GM19468 (cell line): ENCODE measurements at regions not wholly inside any gene's neighbourhood (a gene's known extent, or its start where the extent isn't known, plus 50 kb on each side); places are given as distances from the start of the nearest gene placed in this dataset.

Source experiments
- ATAC-seq: cut with Tn5 transposase; IDR thresholded peaks from one replicate; pipeline ENCODE4 v1.9.1; 2021; ENCODE audit warnings: mild to moderate bottlenecking, moderate library complexity, moderate number of reproducible peaks; ENCODE audit not compliant: unreplicated experiment; ENCODE audit errors: extremely low read depth

DNA sequence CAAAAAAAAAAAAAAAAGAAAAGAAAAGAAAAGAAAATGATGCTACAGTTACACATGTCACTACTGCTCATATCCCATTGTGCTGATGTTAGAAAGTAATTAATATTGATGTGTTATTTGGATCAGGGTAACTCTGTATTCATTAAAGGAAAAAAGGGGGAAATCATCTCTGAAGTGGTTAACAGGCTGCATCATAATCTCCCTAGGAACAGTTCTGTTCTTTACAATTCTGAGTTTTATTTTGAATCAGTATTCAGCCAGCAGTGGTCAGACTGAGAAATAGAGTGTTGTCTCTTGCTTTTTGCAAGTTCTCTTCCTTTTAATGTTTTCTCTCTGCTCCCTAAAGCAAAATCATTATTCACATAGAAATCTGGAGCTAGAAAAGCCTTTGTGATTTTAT, 128.6 kb upstream of the CRY1 start:
- no peak for ATAC-seq

DNA sequence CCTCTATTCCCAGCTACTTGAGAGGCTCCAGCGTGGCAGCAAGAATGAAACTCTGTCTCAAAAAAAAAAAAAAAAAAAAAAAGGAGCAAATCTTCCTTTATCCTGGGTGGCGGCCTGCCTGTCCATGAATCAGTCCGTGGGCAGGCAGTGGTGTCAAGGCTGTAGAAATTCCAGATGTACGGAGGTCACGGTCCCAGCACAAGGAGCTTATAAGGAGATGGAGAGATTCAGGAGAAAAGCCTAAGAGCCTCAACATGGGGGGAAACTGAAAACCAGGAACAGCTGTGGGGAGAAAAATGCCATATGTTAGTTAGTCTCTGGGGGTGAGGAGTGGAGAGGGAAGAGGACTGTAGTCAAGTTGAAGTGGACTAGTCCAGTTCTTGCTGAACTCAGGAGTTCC, 130.5 kb upstream of the CRY1 start:
- ATAC-seq = no peak

DNA sequence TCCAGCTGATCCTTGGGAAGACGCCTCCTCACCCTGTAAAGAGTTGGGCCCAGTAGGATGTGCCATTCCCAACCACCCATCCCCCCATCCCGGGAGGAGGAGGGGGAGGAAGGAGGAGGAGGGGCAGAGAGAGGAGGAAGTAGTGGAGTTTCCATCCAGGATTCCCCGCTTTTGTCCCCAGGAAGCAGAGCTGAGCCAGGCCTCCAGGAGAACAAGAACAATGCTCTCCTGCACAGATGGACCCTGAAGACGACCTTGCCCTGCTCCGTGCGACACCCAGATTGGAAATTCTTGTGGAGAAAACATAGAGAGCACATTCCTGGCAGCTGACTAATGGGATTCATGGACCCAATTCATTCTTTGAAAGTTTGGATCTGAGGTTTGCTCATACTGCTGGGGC, 132.3 kb upstream of the CRY1 start:
- no peak for ATAC-seq

DNA sequence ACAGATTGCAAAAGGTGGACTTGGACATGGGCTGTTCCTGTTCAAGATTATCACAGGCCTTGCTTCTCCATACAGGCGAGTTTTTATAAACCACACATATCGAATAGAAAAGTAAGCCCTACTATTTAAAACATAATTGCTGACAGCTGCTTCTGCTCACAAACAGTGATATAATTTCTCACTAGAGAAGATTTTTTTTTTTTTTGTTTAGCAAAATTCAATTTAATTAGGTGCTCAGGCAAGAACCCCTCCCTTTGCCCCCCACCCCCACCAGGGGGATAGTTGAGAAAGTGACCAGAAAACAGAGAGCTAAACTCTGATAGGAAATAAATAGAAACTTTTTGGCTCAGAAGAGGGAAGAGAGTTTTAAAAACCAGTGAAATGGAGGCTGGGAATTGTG, 132.8 kb upstream of the CRY1 start:
- no peak for ATAC-seq

DNA sequence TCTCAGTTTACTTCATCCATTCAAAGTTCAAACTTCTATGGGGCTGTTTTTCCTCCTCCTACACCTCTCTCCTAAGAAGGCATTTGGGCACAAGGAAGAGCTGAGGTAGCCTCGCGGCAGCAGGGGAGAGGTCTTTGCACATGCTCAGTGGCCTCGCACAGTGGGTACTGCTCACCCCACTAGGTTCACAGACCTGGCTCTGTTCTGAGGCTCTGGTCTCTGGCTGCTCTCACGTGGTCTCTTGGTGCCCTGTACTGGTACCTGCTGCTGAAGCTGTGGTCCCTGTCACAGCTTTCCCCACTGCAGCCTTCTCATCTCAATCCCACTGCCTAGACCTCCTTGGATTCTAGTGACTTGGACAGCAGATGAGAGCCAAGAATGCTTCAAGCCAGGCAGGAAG, 134.7 kb upstream of the CRY1 start:
- ATAC-seq = no peak

DNA sequence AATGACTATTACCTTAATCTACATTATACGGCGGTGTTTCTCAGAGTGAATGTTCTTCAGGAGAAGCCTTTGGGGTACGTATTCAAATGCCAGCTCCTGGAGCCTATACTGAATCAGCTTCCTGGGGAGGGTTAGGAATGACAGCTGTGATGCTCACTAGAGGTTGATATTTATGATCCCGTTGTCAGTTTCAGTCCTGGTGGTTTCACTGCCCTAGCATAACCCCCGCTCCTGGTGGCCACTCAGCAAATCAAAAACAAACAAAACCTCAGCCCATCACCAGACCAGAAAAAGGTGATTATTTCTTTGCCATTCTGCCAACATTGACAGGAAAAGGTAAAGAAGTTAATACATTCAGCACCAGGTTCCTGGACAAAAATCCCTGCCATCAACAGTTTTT, 136.5 kb upstream of the CRY1 start:
- ATAC-seq = no peak

DNA sequence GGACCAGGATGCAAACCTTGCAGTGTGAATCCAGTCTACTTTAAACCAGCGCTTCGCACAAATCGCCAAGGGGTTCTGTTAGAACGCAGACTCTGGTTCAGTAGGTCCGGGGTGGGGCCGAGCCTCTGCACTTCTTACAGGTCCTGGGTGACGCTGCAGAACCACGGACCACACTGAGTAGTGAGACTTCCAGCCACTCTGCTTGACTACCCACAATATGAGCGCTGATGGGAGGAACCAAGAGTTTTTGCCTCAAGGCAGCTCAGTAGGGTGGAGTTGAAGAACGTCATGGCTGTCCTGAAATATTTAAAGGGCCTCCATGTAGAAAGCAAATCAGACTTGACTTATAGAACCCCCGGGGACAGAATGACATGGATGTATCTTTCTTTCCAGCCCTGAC, 138.0 kb upstream of the CRY1 start:
- ATAC-seq = no peak

DNA sequence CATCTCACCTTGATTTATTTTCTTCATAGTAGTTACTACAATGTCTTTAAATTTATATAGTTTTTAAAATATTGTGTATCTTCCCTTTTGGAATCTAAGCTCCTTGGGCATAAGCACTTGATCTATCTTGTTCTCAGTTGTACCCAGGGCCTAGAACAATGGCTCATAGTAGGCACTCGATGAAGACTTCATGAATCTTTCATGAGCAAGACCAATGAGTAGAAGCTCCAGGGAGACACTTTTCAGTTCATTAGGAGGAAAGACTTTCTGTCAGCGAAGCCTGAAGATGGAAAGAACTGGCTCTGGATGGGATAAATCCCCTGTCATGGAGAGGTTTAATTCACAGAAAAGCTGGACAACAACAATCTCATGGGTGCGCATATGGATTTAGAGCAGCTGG, 140.2 kb upstream of the CRY1 start:
- no peak for ATAC-seq

DNA sequence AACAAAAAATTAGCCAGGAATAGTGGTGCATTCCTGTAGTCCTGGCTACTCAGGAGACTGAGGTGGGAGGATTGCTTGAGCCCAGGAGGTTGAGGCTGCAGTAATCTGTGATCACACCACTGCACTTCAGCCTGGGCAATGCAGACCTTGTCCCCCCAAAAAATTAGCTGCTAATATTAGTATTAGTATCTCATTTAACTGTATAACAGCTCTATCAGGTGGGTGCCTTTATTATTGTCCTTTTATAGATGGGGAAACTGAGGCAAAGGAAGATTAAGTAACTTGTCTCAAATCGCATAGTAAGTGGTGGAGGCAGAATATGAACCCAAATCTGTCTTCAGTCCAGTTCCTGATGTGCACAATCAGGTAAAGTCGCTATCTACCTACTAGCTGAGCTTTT, 142.3 kb upstream of the CRY1 start:
- no peak for ATAC-seq

DNA sequence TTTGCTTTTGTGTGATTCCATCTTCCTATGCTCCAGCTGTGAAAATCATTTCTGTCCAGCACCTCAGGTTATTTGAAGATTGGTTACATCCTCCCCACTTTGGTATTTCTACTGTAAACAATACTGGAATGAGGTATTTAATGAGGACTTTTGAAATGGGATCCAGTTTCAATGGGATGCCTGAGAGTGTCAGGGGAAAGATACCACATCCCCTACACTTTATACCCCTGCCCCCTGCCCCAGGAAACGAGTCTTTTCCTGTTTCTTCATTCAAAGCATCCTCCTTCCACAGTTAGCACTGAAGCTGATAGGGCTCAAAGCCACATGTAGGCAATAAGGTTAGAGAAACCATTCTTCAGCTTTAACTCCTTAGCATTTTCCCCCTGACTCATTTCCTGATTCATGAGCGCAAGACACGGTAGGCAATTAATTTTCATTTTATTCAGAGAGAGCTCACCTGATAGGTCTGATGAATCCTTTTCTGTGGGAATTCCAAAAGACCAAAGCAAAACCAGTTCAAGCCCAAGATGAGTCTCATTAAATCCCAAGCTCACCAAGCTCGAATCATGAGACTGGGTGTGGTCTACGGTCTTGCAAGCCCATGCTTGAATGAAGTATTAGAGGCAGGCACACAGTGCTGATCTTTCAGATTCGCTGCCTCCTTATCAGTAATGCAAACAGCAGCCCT, 143.6 kb upstream of the CRY1 start:
- ATAC-seq = no peak

DNA sequence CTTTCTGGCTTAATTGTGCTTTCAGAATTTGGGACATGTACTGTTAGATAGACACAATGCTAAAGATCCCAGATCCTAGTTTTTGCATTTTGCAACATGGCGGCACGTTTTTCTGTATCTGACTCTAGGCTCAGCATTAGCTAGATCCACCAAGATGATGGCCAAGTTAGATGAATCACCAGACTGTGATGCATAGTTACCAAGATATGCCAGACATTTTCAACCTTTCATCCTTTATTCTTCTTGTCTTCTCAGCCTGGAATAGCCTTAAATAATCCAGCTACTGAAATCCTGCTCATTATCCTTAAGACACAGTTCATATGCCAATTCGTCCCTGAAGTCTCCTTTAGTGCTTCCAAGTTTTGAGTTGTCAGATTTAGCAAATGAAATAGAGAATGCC, 144.9 kb upstream of the CRY1 start:
- no peak for ATAC-seq

DNA sequence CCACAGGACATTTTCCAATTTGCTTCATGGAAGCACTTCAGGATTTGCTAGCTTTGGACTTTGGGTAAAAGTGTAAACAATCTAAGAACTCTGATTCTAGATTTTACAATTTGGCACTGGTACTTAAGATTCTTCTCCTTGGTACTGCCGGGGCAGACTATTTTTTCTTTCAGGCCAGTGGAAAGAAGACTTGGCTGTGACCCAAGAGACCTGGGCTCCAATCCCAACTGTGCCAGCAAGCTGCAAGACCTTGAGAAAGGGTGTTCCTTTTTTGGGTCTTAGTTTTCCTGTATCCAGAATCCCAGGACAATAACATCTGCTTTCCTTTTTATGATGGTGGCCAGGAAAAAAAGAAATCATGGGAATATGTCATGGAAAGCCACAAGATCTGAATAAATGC, 148.1 kb upstream of the CRY1 start:
- no peak for ATAC-seq

DNA sequence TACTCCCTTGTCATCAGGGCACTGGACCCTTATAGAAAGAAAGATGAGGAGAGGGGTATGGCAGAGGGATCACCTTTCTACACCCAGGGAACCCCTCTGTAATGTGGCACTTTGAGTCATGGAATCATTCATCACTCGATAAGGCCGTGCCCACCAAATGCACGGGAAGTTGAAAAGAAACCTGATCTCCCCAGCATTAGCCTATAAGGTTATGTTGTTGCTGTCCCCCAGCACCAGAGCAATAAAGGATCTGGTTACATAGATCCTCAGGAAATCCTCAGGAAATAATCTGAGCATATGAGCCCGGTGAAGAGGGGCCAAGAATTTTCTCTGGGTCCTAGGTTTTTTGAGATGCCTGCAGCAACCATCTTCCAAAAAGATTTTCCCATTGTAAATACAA, 148.8 kb upstream of the CRY1 start:
- ATAC-seq = no peak

DNA sequence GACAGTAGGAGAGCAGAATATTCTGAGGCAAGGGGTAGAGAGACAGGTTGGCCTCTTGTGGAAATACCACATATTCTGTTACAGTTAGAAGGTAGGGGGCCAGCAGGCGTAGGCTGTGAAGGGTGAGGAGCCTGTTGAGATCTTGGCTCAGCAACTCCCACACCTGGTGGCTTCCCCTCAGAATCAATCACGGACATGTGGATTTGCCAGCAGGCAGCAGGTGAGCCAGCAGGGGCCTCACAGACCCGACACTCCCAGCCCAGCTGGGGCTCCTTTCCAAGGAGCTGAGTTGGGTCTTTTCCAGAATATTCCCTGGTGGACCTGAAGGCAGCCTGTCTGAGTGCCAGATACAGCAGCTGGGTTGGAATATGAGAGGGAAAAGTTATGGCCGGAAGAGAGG, 150.0 kb upstream of the CRY1 start:
- no peak for ATAC-seq

DNA sequence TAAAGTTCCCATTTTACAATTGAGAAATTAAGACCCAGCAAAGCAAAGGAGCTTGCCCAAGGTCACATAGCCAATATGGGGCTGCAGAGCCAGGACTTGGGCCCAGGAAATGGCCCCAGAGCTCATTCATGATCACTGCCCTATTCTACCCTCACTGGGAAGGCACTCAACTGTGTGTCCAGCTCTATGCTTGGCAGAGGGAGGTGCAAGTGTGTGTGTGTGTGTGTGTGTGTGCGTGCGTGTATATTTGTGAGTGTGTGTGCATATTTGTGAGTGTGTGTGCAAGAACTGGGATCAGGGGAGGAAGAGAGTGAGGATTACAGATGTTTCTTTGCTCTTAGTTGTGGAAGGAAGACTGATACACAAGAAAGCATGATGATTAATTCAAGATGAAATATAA, 151.2 kb upstream of the CRY1 start:
- no peak for ATAC-seq

DNA sequence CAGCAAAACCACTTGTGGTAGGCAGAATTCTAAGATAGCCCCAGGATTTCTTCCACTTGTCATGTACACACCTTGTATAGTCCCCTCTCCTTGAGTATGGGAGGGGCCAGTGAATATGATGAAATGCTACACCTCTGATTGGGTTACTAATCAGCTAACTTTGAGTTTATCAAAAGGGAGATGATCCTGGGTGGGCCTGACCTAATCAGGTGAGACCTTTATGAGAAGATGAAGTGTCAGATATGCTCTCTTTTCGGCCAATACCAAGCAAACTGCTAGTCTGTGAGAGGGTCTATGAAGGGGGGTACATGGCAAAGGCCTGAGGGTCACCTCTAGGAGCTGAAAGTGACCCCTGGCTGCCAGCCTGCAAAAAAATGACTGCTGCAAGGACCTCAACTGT, 154.3 kb upstream of the CRY1 start:
- ATAC-seq = no peak

DNA sequence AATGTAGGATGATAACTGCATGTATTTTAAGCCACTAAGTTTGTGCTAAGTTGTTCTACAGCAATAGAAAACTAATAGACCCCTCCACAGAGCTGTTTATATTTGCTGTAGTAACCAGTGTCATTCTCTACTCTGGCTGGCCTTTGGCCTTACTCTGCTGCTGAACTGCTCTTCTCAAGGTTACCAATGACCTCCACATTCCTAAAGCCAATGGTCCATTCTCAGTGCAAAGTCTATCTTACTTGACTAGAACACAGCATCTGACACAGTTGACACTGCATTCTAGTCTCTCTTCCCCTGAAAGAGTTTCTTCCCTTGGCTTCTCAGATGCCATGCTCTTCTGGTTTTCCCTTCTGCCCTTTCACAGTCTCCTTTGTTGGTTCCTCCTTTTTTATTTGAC, 154.8 kb upstream of the CRY1 start:
- ATAC-seq = no peak

DNA sequence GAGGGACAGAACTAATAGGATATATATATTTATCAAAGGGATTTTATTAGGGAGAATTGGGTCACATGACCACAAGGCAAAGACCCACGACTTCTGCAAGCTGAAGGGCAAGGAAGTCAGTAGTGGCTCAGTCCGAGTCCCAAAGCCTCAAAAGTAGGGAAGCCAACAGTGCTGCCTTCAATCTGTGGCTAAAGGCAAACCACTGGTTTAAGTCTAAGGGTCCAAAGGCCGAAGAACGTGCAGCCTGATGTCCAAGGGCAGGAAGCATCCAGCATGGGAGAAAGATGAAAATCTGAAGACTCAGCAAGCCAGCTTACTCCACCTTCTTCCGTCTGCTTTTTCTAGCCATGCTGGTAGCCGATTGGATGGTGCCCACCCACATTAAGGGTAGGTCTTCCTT, 157.9 kb upstream of the CRY1 start:
- ATAC-seq = no peak

DNA sequence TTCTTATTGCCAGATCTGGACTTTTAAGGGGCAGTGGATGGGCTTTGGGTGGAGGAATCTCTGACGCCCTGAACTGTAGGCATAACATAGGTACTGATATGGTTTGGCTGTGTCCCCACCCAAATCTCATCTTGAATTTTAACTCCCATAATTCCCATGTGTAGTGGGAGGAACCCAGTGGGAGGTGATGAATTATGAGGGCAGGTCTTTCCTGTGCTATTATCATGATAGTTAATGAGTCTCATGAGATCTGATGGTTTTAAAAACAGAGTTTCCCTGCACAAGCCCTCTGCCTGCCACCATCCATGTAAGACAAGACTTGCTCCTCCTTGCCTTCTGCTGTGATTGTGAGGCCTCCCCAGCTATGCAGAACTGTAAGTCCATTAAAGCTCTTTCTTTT, 160.0 kb upstream of the CRY1 start:
- ATAC-seq = no peak

DNA sequence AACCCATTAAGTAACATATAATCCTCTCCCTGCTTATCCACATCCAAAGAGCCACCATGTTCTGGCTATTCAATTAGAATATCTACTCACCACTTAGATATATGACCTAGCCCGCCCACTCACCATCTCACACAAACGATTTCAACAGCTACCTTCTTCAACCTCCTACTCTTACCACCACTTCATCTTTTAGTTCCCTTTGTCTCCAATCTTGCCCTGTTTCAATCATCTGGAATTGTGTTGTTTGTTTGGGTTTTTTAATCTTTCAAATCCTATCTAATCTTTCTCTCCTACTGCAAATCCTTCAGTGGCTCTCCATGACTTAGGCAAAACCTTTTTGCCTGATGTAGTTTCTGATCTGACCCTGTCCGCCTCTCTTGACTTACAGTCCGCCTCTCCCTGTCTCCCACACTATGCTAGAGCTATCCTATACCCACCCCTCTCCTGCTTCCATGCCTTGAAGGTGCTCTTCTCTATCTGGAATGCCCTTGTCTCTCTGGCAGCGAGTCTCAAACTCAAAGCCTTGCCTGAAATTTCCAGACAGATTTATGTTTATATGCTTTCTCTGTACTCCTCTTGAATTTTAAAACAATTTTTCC, 161.0 kb upstream of the CRY1 start:
- ATAC-seq = no peak

DNA sequence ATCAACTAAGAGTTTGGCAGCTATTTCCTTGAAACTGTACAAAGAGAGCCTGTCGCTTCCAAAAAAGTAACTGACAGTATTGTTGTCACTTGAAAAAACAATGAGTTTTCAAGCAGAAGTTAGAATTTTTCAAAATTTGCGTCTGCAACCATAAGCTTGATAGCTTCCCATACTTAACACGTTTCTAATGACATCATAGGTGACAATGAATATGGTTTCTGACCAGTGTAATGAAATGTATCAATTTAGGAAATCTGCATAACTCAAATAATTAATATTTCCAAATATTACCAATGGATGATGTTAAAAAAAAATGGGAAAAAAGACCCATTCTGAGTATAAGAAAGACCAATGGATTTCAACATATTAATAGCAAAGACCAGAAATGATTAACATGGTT, 165.4 kb upstream of the CRY1 start:
- no peak for ATAC-seq

DNA sequence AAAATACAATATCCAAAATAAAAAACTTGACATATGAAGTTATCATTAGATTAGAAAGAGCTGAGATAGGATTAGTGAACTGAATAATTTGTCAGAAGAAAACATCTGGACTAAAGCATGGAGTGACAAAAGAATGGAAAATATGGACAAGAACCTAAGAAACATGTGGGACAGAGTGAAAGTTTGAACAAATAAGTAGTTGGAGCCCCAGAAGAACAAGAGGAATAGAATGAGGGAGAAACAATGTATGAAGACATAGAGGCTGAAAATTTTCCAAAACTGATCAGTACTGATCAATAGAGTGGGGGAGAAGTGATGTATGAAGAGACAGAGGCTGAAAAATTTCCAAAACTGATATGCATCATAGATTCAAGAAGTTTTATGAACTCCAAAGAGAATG, 170.6 kb upstream of the CRY1 start:
- ATAC-seq = no peak

DNA sequence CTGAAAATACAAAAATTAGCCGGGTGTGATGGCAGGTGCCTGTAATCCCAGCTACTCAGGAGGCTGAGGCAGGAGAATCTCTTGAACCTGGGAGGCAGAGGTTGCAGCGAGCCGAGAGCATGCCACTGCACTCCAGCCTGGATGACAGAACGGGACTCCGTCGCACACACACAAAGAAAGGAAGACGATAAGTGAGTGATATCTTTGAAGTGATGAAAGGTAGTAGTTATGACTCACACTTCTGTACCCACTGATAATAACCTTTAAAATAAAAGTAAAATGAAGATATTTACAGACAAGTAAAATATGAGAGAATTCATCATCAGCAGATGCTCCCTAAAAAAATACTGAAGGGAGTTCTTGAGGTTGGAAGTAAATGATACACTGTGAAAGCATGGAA, 171.3 kb upstream of the CRY1 start:
- ATAC-seq = no peak
